ENCODE measurements at regions not wholly inside any gene's neighbourhood (a gene's known extent, or its start where the extent isn't known, plus 50 kb on each side); places are given as distances from the start of the nearest gene placed in this dataset.

DNA sequence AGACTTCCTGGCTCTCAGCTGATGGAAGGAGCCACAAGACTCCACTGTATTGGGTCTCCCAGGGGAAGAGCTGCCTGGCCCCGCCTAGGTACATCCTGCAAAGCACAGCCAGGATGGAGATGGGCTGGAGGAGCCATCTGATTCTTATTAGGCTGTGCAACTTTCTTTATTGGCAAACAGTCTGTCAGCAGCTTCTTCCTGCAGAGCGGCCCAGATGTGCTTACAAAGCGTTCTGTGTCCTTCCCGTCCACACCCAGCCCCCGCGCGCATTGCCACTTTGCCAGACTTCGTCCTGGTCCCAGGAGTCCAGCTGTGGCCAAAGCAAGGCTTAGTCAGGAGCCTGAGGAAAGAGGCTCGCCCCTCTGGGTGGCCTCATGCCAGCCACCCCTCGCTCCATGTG lies 409.3 kb downstream of the ZNF536 start:
- CTCF ChIA-PET, result interaction anchor here (1.7 kb wide), 1 partner anchor 18 kb away, joined by 6 read pairs; no protein-coding TSS in a partner anchor
- Mint-ChIP-seq H3K27me3 (ENCODE audit: low read depth) (no peaks in the 10 kb centered on the region; the same call in 1 of the 2 replicates), H3K36me3 (no peaks in the 10 kb centered on the region)

DNA sequence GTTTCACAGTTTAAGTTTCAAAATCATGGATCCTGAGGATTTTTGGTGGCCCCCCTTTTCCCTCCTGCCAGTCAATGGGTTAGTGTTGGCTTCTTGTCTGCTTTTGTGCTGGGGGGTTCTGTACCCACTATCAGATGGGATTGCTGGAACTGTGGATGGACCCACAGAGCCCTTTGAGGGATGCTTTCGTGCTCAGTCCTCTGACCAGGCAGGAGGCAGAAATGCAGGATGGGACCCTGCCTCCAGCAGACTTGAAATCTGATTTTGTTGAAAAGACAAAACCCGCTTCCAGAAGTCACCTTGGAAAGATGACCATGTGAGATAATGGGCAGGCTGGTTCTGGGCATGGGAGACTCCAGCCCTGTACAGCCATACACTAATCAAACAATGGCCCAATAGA lies 408.9 kb downstream of the ZNF536 start:
- peaks cover 1% of the 10 kb centered on the region; the same call in 1 of the 2 replicates for H3K4me1 Mint-ChIP-seq
- CTCF ChIA-PET, result interaction anchor here (1.7 kb wide), 1 partner anchor 19 kb away, joined by 6 read pairs; no protein-coding TSS in a partner anchor
- POLR2A ChIA-PET, result no interaction called here
- peaks cover 7% of the 10 kb centered on the region; the same call in 1 of the 2 replicates for H3K9me3 Mint-ChIP-seq
- no peak overlapping the region for H3K4me3 Mint-ChIP-seq
- no peaks in the 10 kb centered on the region; the same call in 1 of the 2 replicates for H3K27me3 Mint-ChIP-seq (ENCODE audit: low read depth)
- DNase-seq (ENCODE audit: low spot score) (no peak), ATAC-seq (no peak)
- TF ChIP-seq OVOL2 (CRISPR knock-in tag; IDR thresholded peaks at IDR 0.05; ENCODE audit: borderline replicate concordance) (no peak), TEAD1 (CRISPR knock-in tag; IDR thresholded peaks at IDR 0.05) (no peak)
- H3K27ac Mint-ChIP-seq, result no peak overlapping the region
- no peaks in the 10 kb centered on the region for H3K36me3 Mint-ChIP-seq

More for the DNA sequence above, 409.3 kb downstream of the ZNF536 start:
- H3K27ac Mint-ChIP-seq, result no peak overlapping the region
- no peak for ATAC-seq
- no peaks in the 10 kb centered on the region for H3K4me1 Mint-ChIP-seq
- peaks cover 7% of the 10 kb centered on the region; the same call in 1 of the 2 replicates for H3K9me3 Mint-ChIP-seq
- TF ChIP-seq, protein P1, sequence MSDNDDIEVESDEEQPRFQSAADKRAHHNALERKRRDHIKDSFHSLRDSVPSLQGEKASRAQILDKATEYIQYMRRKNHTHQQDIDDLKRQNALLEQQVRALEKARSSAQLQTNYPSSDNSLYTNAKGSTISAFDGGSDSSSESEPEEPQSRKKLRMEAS (CRISPR knock-in tag; IDR thresholded peaks at IDR 0.05), result no peak
- no peak for TF ChIP-seq ZNF263 (CRISPR knock-in tag; IDR thresholded peaks at IDR 0.05; ENCODE audit: low read depth)
- TF ChIP-seq HMGA2 (CRISPR knock-in tag; IDR thresholded peaks at IDR 0.05), result no peak
- no peak for TF ChIP-seq SP1 (CRISPR knock-in tag; conservative IDR thresholded peaks at IDR 0.05)
- no peak for TF ChIP-seq ZNF423 (CRISPR knock-in tag; IDR thresholded peaks at IDR 0.05)
- TF ChIP-seq, protein P2, sequence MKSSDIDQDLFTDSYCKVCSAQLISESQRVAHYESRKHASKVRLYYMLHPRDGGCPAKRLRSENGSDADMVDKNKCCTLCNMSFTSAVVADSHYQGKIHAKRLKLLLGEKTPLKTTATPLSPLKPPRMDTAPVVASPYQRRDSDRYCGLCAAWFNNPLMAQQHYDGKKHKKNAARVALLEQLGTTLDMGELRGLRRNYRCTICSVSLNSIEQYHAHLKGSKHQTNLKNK (CRISPR knock-in tag; IDR thresholded peaks at IDR 0.05), result no peak
- no peak for TF ChIP-seq NFATC4 (CRISPR knock-in tag; IDR thresholded peaks at IDR 0.05)
- TF ChIP-seq PRRX2 (CRISPR knock-in tag; IDR thresholded peaks at IDR 0.05), result no peak
- no peak for TF ChIP-seq NR2C2 (CRISPR knock-in tag; IDR thresholded peaks at IDR 0.05)
- TF ChIP-seq, protein P3, sequence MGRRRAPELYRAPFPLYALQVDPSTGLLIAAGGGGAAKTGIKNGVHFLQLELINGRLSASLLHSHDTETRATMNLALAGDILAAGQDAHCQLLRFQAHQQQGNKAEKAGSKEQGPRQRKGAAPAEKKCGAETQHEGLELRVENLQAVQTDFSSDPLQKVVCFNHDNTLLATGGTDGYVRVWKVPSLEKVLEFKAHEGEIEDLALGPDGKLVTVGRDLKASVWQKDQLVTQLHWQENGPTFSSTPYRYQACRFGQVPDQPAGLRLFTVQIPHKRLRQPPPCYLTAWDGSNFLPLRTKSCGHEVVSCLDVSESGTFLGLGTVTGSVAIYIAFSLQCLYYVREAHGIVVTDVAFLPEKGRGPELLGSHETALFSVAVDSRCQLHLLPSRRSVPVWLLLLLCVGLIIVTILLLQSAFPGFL (CRISPR knock-in tag; IDR thresholded peaks at IDR 0.05; ENCODE audit: borderline replicate concordance), result no peak
- TF ChIP-seq JUN (CRISPR knock-in tag; IDR thresholded peaks at IDR 0.05), result no peak
- TF ChIP-seq, protein P4, sequence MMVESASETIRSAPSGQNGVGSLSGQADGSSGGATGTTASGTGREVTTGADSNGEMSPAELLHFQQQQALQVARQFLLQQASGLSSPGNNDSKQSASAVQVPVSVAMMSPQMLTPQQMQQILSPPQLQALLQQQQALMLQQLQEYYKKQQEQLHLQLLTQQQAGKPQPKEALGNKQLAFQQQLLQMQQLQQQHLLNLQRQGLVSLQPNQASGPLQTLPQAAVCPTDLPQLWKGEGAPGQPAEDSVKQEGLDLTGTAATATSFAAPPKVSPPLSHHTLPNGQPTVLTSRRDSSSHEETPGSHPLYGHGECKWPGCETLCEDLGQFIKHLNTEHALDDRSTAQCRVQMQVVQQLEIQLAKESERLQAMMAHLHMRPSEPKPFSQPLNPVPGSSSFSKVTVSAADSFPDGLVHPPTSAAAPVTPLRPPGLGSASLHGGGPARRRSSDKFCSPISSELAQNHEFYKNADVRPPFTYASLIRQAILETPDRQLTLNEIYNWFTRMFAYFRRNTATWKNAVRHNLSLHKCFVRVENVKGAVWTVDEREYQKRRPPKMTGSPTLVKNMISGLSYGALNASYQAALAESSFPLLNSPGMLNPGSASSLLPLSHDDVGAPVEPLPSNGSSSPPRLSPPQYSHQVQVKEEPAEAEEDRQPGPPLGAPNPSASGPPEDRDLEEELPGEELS (CRISPR knock-in tag; IDR thresholded peaks at IDR 0.05), result no peak
- TF ChIP-seq GABPB1 (CRISPR knock-in tag; IDR thresholded peaks at IDR 0.05), result no peak
- no peak for TF ChIP-seq CREB1 (CRISPR knock-in tag; IDR thresholded peaks at IDR 0.05)
- TF ChIP-seq NR3C1 (CRISPR knock-in tag; conservative IDR thresholded peaks at IDR 0.05; ENCODE audit: low read depth), result no peak
- TF ChIP-seq NFYB (CRISPR knock-in tag; conservative IDR thresholded peaks at IDR 0.05; ENCODE audit: low read depth), result no peak
- TF ChIP-seq, protein P5, sequence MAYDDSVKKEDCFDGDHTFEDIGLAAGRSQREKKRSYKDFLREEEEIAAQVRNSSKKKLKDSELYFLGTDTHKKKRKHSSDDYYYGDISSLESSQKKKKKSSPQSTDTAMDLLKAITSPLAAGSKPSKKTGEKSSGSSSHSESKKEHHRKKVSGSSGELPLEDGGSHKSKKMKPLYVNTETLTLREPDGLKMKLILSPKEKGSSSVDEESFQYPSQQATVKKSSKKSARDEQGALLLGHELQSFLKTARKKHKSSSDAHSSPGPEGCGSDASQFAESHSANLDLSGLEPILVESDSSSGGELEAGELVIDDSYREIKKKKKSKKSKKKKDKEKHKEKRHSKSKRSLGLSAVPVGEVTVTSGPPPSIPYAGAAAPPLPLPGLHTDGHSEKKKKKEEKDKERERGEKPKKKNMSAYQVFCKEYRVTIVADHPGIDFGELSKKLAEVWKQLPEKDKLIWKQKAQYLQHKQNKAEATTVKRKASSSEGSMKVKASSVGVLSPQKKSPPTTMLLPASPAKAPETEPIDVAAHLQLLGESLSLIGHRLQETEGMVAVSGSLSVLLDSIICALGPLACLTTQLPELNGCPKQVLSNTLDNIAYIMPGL (CRISPR knock-in tag; IDR thresholded peaks at IDR 0.05), result no peak
- TF ChIP-seq, protein P6, sequence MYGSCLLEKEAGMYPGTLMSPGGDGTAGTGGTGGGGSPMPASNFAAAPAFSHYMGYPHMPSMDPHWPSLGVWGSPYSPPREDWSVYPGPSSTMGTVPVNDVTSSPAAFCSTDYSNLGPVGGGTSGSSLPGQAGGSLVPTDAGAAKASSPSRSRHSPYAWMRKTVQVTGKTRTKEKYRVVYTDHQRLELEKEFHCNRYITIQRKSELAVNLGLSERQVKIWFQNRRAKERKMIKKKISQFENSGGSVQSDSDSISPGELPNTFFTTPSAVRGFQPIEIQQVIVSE (CRISPR knock-in tag; IDR thresholded peaks at IDR 0.05; ENCODE audit: borderline replicate concordance), result no peak
- no peak for TF ChIP-seq TCF7 (CRISPR knock-in tag; IDR thresholded peaks at IDR 0.05; ENCODE audit: low read depth)
- DNase-seq (ENCODE audit: low spot score), result no peak
- POLR2A ChIA-PET, result no interaction called here
- H3K4me3 Mint-ChIP-seq, result no peak overlapping the region
